WTC11 (cell line): ENCODE measurements at regions not wholly inside any gene's neighbourhood (a gene's known extent, or its start where the extent isn't known, plus 50 kb on each side); places are given as distances from the start of the nearest gene placed in this dataset.
"Not testable (repeated sequence)": the region's sequence is repeated elsewhere in the genome, so short reads cannot be mapped to it uniquely, and the experiment has no call there.

Experiments used
- ATAC-seq: fragments of 200-7000 bp; cut with Tn5 transposase; 2 replicates; pipeline ENCODE4 v1.10.0; 2021; ENCODE audit warnings: mild to moderate bottlenecking, moderate library complexity
- CTCF ChIA-PET: fragments of 300-600 bp; sonication (Branson Sonifier 250); formaldehyde crosslinking; loops from one replicate; lab custom pipeline; 2021; ENCODE audit warnings: antibody characterized with exemption; lab: Charles Lee
- POLR2A ChIA-PET: fragments of 350-600 bp; sonication (Branson Sonifier 250); formaldehyde crosslinking; loops from one replicate; lab custom pipeline; 2021; ENCODE audit warnings: antibody characterized with exemption; lab: Charles Lee
- DNase-seq: peaks from one replicate; pipeline ENCODE4 v3.0.0; 2021; ENCODE audit warnings: low spot score
- H3K27ac Mint-ChIP-seq: 2 replicates; pipeline ENCODE4 v1.8.0; 2021; ENCODE audit warnings: mixed read lengths
- H3K27me3 Mint-ChIP-seq: 2 replicates; pipeline ENCODE4 v1.8.0; 2021; ENCODE audit warnings: low read depth, mild to moderate bottlenecking, moderate library complexity, mixed read lengths
- H3K36me3 Mint-ChIP-seq: 2 replicates; pipeline ENCODE4 v1.8.0; 2021; ENCODE audit warnings: mixed read lengths
- H3K4me1 Mint-ChIP-seq: 2 replicates; pipeline ENCODE4 v1.8.0; 2022; ENCODE audit warnings: mixed read lengths
- H3K4me3 Mint-ChIP-seq: 2 replicates; pipeline ENCODE4 v1.8.0; 2021; ENCODE audit warnings: mild to moderate bottlenecking, moderate library complexity, mixed read lengths
- H3K9me3 Mint-ChIP-seq: 2 replicates; pipeline ENCODE4 v1.8.0; 2021; ENCODE audit warnings: mixed read lengths
- CTCF ChIP-seq: fragments of 200-600 bp; IDR thresholded peaks from 2 replicates; pipeline ENCODE4 v1.8.0; 2022; ENCODE audit warnings: antibody characterized with exemption
- ESRRA ChIP-seq: sonication (generic); formaldehyde crosslinking; IDR thresholded peaks from 2 replicates; pipeline ENCODE4 v1.8.1; 2022; ENCODE audit warnings: mild to moderate bottlenecking, missing genetic modification reagents, borderline replicate concordance
- FOXJ3 ChIP-seq: sonication (generic); formaldehyde crosslinking; IDR thresholded peaks from 2 replicates; pipeline ENCODE4 v1.9.0; 2021; ENCODE audit warnings: missing genetic modification reagents, mild to moderate bottlenecking, borderline replicate concordance
- FOXP1 ChIP-seq: sonication (generic); formaldehyde crosslinking; IDR thresholded peaks from 2 replicates; pipeline ENCODE4 v1.8.0; 2022; ENCODE audit warnings: missing genetic modification reagents, mild to moderate bottlenecking, moderate library complexity, borderline replicate concordance
- GRHL2 ChIP-seq: fragments of 250-450 bp; sonication (Bioruptor Pico); IDR thresholded peaks from 2 replicates; pipeline ENCODE4 v1.8.0; 2022; ENCODE audit warnings: mild to moderate bottlenecking, moderate library complexity; ENCODE audit not compliant: insufficient replicate concordance, severe bottlenecking
- IRF2 ChIP-seq: sonication (generic); formaldehyde crosslinking; IDR thresholded peaks from 2 replicates; pipeline ENCODE4 v1.8.0; 2022; ENCODE audit warnings: low read depth, missing genetic modification reagents, borderline replicate concordance
- OVOL2 ChIP-seq: fragments of 250-450 bp; sonication (Bioruptor Pico); IDR thresholded peaks from 2 replicates; pipeline ENCODE4 v1.9.0; 2021; ENCODE audit warnings: mild to moderate bottlenecking, borderline replicate concordance
- PRRX2 ChIP-seq: fragments of 250-450 bp; sonication (Bioruptor Pico); IDR thresholded peaks from 2 replicates; pipeline ENCODE4 v1.8.0; 2021; ENCODE audit warnings: mild to moderate bottlenecking
- RORB ChIP-seq: fragments of 250-450 bp; sonication (Bioruptor Pico); IDR thresholded peaks from 2 replicates; pipeline ENCODE4 v1.9.0; 2021; ENCODE audit warnings: mild to moderate bottlenecking
- ZNF232 ChIP-seq: sonication (generic); formaldehyde crosslinking; IDR thresholded peaks from 2 replicates; pipeline ENCODE4 v1.8.0; 2022; ENCODE audit warnings: mild to moderate bottlenecking, missing genetic modification reagents
- ZNF263 ChIP-seq: sonication (generic); formaldehyde crosslinking; IDR thresholded peaks from 2 replicates; pipeline ENCODE4 v1.8.1; 2022; ENCODE audit warnings: low read depth, mild to moderate bottlenecking, moderate library complexity, missing genetic modification reagents
- ZNF532 ChIP-seq: fragments of 250-450 bp; sonication (Bioruptor Pico); IDR thresholded peaks from 2 replicates; pipeline ENCODE4 v1.9.0; 2021; ENCODE audit warnings: mild to moderate bottlenecking, borderline replicate concordance
- TF ChIP-seq, protein P1 (sequence below): sonication (generic); formaldehyde crosslinking; IDR thresholded peaks from 2 replicates; pipeline ENCODE4 v1.8.1; 2022; ENCODE audit warnings: low read depth, missing genetic modification reagents, borderline replicate concordance
- TF ChIP-seq, protein P2 (sequence below): sonication (generic); formaldehyde crosslinking; IDR thresholded peaks from 2 replicates; pipeline ENCODE4 v1.8.0; 2022; ENCODE audit warnings: mild to moderate bottlenecking, missing genetic modification reagents
- TF ChIP-seq, protein P3 (sequence below): sonication (generic); formaldehyde crosslinking; IDR thresholded peaks from 2 replicates; pipeline ENCODE4 v1.8.1; 2022; ENCODE audit warnings: mild to moderate bottlenecking, missing genetic modification reagents, moderate library complexity, borderline replicate concordance
- TF ChIP-seq, protein P4 (sequence below): fragments of 250-450 bp; sonication (Bioruptor Pico); conservative IDR thresholded peaks from 2 replicates; pipeline ENCODE4 v1.9.0; 2021; ENCODE audit warnings: mild to moderate bottlenecking
- TF ChIP-seq, protein P5 (sequence below): sonication (generic); formaldehyde crosslinking; IDR thresholded peaks from 2 replicates; pipeline ENCODE4 v1.8.1; 2022; ENCODE audit warnings: missing genetic modification reagents, borderline replicate concordance

DNA sequence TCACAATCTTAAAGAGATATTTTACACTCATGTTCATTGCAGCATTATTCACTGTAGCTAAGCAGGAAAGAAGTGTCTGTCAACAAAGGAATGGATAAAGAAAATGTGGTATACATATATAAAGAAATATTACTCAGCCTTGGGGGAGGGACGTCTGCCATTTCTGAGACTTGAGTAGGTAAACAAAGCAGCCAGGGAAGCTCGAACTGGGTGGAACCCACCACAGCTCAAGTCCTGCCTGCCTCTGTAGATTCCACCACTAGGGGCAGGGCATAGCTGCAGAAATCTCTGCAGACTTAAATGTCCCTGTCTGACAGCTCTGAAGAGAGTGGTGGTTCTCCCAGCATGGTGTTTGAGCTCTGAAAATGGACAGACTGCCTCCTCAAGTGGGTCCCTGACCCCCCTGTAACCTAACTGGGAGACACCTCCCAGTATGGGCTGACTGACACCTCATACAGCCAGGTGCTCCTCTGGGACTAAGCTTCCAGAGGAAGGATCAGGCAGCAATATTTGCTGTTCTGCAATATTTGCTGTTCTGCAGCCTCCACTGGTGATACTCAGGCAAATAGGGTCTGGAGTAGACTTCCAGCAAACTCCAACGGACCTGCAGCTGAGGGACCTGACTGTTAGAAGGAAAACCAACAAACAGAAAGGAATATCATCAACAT lies 183.3 kb upstream of the SSTR4 start:
- H3K27ac Mint-ChIP-seq, POLR2A ChIA-PET, H3K4me1 Mint-ChIP-seq, H3K4me3 Mint-ChIP-seq, H3K36me3 Mint-ChIP-seq: not testable (repeated sequence)
- peak; percentile 85 for TF ChIP-seq CTCF
- ATAC-seq: peak; percentile 94
- Mint-ChIP-seq H3K27me3 (peaks cover 24% of the 10 kb centered on the region), H3K9me3 (peaks cover 16% of the 10 kb centered on the region)
- CTCF ChIA-PET: interaction anchor here (0.5 to 2.3 kb wide), 56 partner anchors 9 to 517 kb away, joined by 3 to 28 read pairs (median 4); partner anchors contain the start of gene THBD
- DNase-seq: peak; percentile 79

- Mint-ChIP-seq H3K27me3 (no peaks in the 10 kb centered on the region), H3K4me1 (peaks cover 8% of the 10 kb centered on the region; the same call in 1 of the 2 replicates), H3K36me3 (no peaks in the 10 kb centered on the region), H3K9me3 (no peaks in the 10 kb centered on the region), H3K27ac (no peak overlapping the region), H3K4me3 (no peak overlapping the region)
- ChIA-PET POLR2A (no interaction called here), CTCF (interaction anchor here (1.3 to 3.6 kb wide), 2 partner anchors 9 to 374 kb away, joined by 3 to 24 read pairs; no protein-coding TSS in a partner anchor)
- TF ChIP-seq FOXP1 (no peak), IRF2 (CRISPR knock-in tag) (no peak), GRHL2 (CRISPR knock-in tag) (no peak), PRRX2 (CRISPR knock-in tag) (no peak), ESRRA (no peak), OVOL2 (CRISPR knock-in tag) (no peak), ZNF232 (CRISPR knock-in tag) (no peak), ZNF532 (CRISPR knock-in tag) (no peak), RORB (CRISPR knock-in tag) (no peak), ZNF263 (no peak), FOXJ3 (CRISPR knock-in tag) (no peak)
- TF ChIP-seq, protein P1, sequence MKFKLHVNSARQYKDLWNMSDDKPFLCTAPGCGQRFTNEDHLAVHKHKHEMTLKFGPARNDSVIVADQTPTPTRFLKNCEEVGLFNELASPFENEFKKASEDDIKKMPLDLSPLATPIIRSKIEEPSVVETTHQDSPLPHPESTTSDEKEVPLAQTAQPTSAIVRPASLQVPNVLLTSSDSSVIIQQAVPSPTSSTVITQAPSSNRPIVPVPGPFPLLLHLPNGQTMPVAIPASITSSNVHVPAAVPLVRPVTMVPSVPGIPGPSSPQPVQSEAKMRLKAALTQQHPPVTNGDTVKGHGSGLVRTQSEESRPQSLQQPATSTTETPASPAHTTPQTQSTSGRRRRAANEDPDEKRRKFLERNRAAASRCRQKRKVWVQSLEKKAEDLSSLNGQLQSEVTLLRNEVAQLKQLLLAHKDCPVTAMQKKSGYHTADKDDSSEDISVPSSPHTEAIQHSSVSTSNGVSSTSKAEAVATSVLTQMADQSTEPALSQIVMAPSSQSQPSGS: no peak
- TF ChIP-seq, protein P2, sequence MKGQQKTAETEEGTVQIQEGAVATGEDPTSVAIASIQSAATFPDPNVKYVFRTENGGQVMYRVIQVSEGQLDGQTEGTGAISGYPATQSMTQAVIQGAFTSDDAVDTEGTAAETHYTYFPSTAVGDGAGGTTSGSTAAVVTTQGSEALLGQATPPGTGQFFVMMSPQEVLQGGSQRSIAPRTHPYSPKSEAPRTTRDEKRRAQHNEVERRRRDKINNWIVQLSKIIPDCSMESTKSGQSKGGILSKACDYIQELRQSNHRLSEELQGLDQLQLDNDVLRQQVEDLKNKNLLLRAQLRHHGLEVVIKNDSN: no peak
- TF ChIP-seq, protein P3, sequence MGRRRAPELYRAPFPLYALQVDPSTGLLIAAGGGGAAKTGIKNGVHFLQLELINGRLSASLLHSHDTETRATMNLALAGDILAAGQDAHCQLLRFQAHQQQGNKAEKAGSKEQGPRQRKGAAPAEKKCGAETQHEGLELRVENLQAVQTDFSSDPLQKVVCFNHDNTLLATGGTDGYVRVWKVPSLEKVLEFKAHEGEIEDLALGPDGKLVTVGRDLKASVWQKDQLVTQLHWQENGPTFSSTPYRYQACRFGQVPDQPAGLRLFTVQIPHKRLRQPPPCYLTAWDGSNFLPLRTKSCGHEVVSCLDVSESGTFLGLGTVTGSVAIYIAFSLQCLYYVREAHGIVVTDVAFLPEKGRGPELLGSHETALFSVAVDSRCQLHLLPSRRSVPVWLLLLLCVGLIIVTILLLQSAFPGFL (CRISPR knock-in tag): no peak
- TF ChIP-seq, protein P4, sequence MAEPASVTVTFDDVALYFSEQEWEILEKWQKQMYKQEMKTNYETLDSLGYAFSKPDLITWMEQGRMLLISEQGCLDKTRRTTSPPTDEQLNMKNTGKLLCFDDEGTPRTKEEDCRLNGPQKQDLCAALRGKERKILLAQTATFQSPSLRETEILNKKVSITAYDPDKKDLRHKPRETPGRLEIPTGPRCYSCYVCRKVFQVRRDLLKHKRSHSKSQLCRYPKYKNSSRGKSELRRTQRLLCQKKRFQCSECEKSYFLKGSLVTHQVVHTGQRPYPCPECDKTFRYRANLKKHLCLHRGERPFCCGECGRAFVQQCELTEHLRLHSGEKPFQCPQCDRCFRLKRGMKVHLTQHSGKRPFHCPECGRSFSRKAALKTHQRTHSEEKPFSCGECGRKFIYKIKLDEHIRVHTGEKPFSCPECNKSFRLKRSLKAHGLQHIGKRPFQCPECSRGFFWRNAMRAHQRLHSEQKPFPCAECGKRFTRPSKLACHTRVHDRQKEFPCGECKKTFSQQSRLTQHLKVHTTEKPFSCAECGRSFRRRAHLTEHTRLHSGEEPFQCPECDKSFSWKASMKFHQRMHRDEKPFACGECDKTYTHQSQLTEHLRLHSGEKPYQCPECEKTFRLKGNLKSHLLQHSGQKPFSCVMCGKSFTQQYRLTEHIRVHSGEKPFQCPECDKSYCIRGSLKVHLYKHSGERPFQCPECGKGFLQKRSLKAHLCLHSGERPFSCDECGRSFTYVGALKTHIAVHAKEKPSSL (CRISPR knock-in tag): no peak
- TF ChIP-seq, protein P5, sequence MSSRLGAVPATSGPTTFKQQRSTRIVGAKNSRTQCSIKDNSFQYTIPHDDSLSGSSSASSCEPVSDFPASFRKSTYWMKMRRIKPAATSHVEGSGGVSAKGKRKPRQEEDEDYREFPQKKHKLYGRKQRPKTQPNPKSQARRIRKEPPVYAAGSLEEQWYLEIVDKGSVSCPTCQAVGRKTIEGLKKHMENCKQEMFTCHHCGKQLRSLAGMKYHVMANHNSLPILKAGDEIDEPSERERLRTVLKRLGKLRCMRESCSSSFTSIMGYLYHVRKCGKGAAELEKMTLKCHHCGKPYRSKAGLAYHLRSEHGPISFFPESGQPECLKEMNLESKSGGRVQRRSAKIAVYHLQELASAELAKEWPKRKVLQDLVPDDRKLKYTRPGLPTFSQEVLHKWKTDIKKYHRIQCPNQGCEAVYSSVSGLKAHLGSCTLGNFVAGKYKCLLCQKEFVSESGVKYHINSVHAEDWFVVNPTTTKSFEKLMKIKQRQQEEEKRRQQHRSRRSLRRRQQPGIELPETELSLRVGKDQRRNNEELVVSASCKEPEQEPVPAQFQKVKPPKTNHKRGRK (CRISPR knock-in tag): no peak
- DNase-seq: no peak
- no peak for ATAC-seq
These were observed 173.7 kb upstream of the SSTR4 start for GRCh38 chr20:22861231-22861980.
